ENCODE measurements at regions not wholly inside any gene's neighbourhood (a gene's known extent, or its start where the extent isn't known, plus 50 kb on each side); places are given as distances from the start of the nearest gene placed in this dataset.

DNA sequence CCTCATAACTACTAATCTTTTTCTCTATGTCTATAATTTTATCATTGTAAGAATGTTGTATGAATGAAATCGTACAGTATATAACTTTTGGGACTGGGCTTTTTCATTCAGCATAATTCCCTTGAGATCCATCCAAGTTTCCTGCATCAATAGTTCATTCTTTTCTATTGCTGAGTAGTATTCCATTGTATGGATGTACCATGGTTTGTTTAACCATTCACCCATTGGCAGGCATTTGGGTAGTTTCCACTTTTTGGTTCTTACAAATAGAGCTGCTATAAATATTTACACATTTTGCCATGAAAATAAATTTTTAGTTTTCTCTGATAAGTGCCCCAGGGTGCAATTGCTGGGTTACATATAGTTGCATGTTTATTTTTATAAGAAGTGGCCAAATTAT, 659.8 kb downstream of the RAPGEF2 start:
- H3K27ac ChIP-seq = no peak overlapping the region
- no peaks in the 10 kb centered on the region for H3K9me3 ChIP-seq
- intact Hi-C loops (cut with DNase I) = no loop called here
- DNase-seq (no peak), ATAC-seq (no peak)
- TF ChIP-seq CTCF (IDR thresholded peaks at IDR 0.05) = no peak
- 77 to 94% (median 84%) methylated on average over 1 of the region's 1 CpG for whole genome bisulfite sequencing, 3 donors
- no peaks in the 10 kb centered on the region for H3K36me3 ChIP-seq (ENCODE audit: insufficient read depth in 1 of 2, low read depth in 1 of 2)
- no peaks in the 10 kb centered on the region for H3K27me3 ChIP-seq (ENCODE audit: insufficient read depth in 3 of 3, low read length in 2 of 3)
- H3K4me1 ChIP-seq = no peaks in the 10 kb centered on the region
- no peak overlapping the region for H3K4me3 ChIP-seq

GRCh38 chr4:159764343-159764952, 661.6 kb downstream of the RAPGEF2 start:
- WGBS, 3 donors = 22 to 27% (median 27%) methylated on average over 5 of the region's 5 CpGs
- TF ChIP-seq CTCF (IDR thresholded peaks at IDR 0.05) = peak; percentile 24
- Histone ChIP-seq H3K27me3 (ENCODE audit: insufficient read depth in 3 of 3, low read length in 2 of 3) (no peaks in the 10 kb centered on the region), H3K4me3 (no peak overlapping the region), H3K36me3 (ENCODE audit: insufficient read depth in 1 of 2, low read depth in 1 of 2) (no peaks in the 10 kb centered on the region), H3K27ac (no peak overlapping the region), H3K9me3 (no peaks in the 10 kb centered on the region), H3K4me1 (no peaks in the 10 kb centered on the region)
- DNase-seq (no peak), ATAC-seq (no peak)
- intact Hi-C loops (cut with DNase I) = no loop called here

- intact Hi-C loops (cut with DNase I) = no loop called here
- 76 to 85% (median 83%) methylated on average over 1 of the region's 1 CpG for WGBS, 3 donors
These were observed 662.5 kb downstream of the RAPGEF2 start for GRCh38 chr4:159765382-159765781.

GRCh38 chr4:159766241-159766640, 663.4 kb downstream of the RAPGEF2 start:
- no peak for DNase-seq
- no peaks in the 10 kb centered on the region for H3K9me3 ChIP-seq
- intact Hi-C loops (cut with DNase I) = no loop called here
- no peak overlapping the region for H3K4me3 ChIP-seq
- H3K4me1 ChIP-seq = no peaks in the 10 kb centered on the region
- no peak overlapping the region for H3K27ac ChIP-seq
- TF ChIP-seq CTCF (IDR thresholded peaks at IDR 0.05) = no peak
- no peak for ATAC-seq
- 76 to 79% (median 76%) methylated on average over 7 of the region's 7 CpGs for WGBS, 3 donors
- H3K27me3 ChIP-seq (ENCODE audit: insufficient read depth in 3 of 3, low read length in 2 of 3) = no peaks in the 10 kb centered on the region
- no peaks in the 10 kb centered on the region for H3K36me3 ChIP-seq (ENCODE audit: insufficient read depth in 1 of 2, low read depth in 1 of 2)

More at GRCh38 chr4:159765382-159765781, 662.5 kb downstream of the RAPGEF2 start:
- TF ChIP-seq CTCF (IDR thresholded peaks at IDR 0.05) = no peak
- H3K4me1 ChIP-seq = no peaks in the 10 kb centered on the region
- H3K9me3 ChIP-seq = no peaks in the 10 kb centered on the region
- H3K27ac ChIP-seq = no peak overlapping the region
- ATAC-seq (no peak), DNase-seq (no peak)
- no peaks in the 10 kb centered on the region for H3K27me3 ChIP-seq (ENCODE audit: insufficient read depth in 3 of 3, low read length in 2 of 3)
- no peak overlapping the region for H3K4me3 ChIP-seq
- no peaks in the 10 kb centered on the region for H3K36me3 ChIP-seq (ENCODE audit: insufficient read depth in 1 of 2, low read depth in 1 of 2)

GRCh38 chr4:159767406-159767805, 664.5 kb downstream of the RAPGEF2 start:
- no peak for ATAC-seq

More at GRCh38 chr4:159767406-159767805, 664.5 kb downstream of the RAPGEF2 start:
- Histone ChIP-seq H3K4me1 (no peaks in the 10 kb centered on the region), H3K27me3 (ENCODE audit: insufficient read depth in 3 of 3, low read length in 2 of 3) (no peaks in the 10 kb centered on the region), H3K27ac (no peak overlapping the region), H3K36me3 (ENCODE audit: insufficient read depth in 1 of 2, low read depth in 1 of 2) (no peaks in the 10 kb centered on the region), H3K4me3 (no peak overlapping the region), H3K9me3 (no peaks in the 10 kb centered on the region)
- TF ChIP-seq CTCF (IDR thresholded peaks at IDR 0.05) = no peak
- no peak for DNase-seq
- intact Hi-C loops (cut with DNase I) = no loop called here
